ENCODE measurements at regions not wholly inside any gene's neighbourhood (a gene's known extent, or its start where the extent isn't known, plus 50 kb on each side); places are given as distances from the start of the nearest gene placed in this dataset.
A peak's percentile ranks its signal among the peaks of the same experiment; 100 is the strongest.
"Not testable (repeated sequence)": the region's sequence is repeated elsewhere in the genome, so short reads cannot be mapped to it uniquely, and the experiment has no call there.

- intact Hi-C loops (cut with DNase I), result no loop called here
- 53% methylated on average over 4 of the region's 4 CpGs for WGBS
- H3K27me3 ChIP-seq (ENCODE audit: control insufficient read depth, insufficient read depth), result no peaks in the 10 kb centered on the region
- ATAC-seq (no peak), DNase-seq (no peak)
- no peak overlapping the region for H3K4me3 ChIP-seq (ENCODE audit: low read length)
- H3K4me1 ChIP-seq (ENCODE audit: control insufficient read depth, insufficient read depth, low read length), result no peaks in the 10 kb centered on the region
- H3K27ac ChIP-seq (ENCODE audit: low read length), result no peak overlapping the region
- no peaks in the 10 kb centered on the region for H3K9me3 ChIP-seq (ENCODE audit: control insufficient read depth, low read length)
Observed at GRCh38 chr9:7676609-7677156, 122.9 kb downstream of the DMAC1 start.

GRCh38 chr9:7671847-7672246, 127.7 kb downstream of the DMAC1 start:
- 67% methylated on average over 2 of the region's 2 CpGs for WGBS
- Histone ChIP-seq H3K27ac (ENCODE audit: low read length) (no peak overlapping the region), H3K4me3 (ENCODE audit: low read length) (no peak overlapping the region)

GRCh38 chr9:7668541-7668940, 131.0 kb downstream of the DMAC1 start:
- Histone ChIP-seq H3K27me3 (ENCODE audit: control insufficient read depth, insufficient read depth) (no peaks in the 10 kb centered on the region), H3K4me1 (ENCODE audit: control insufficient read depth, insufficient read depth, low read length) (no peaks in the 10 kb centered on the region), H3K4me3 (ENCODE audit: low read length) (no peak overlapping the region), H3K9me3 (ENCODE audit: control insufficient read depth, low read length) (no peaks in the 10 kb centered on the region), H3K27ac (ENCODE audit: low read length) (no peak overlapping the region)
- ATAC-seq (no peak), DNase-seq (no peak)
- intact Hi-C loops (cut with DNase I), result no loop called here
- 35% methylated on average over 1 of the region's 1 CpG for WGBS

More at GRCh38 chr9:7671847-7672246, 127.7 kb downstream of the DMAC1 start:
- intact Hi-C loops (cut with DNase I), result no loop called here
- no peaks in the 10 kb centered on the region for H3K27me3 ChIP-seq (ENCODE audit: control insufficient read depth, insufficient read depth)
- H3K4me1 ChIP-seq (ENCODE audit: control insufficient read depth, insufficient read depth, low read length), result no peaks in the 10 kb centered on the region
- DNase-seq (no peak), ATAC-seq (no peak)
- H3K9me3 ChIP-seq (ENCODE audit: control insufficient read depth, low read length), result no peaks in the 10 kb centered on the region

GRCh38 chr9:7665874-7666273, 133.7 kb downstream of the DMAC1 start:
- Histone ChIP-seq H3K4me3 (ENCODE audit: low read length) (no peak overlapping the region), H3K27me3 (ENCODE audit: control insufficient read depth, insufficient read depth) (no peaks in the 10 kb centered on the region), H3K4me1 (ENCODE audit: control insufficient read depth, insufficient read depth, low read length) (no peaks in the 10 kb centered on the region), H3K9me3 (ENCODE audit: control insufficient read depth, low read length) (no peaks in the 10 kb centered on the region), H3K27ac (ENCODE audit: low read length) (no peak overlapping the region)
- intact Hi-C loops (cut with DNase I), result no loop called here
- no peak for DNase-seq
- WGBS, result 77% methylated on average over 3 of the region's 3 CpGs
- no peak for ATAC-seq

- Histone ChIP-seq H3K27ac (ENCODE audit: low read length) (no peak overlapping the region), H3K4me1 (ENCODE audit: control insufficient read depth, insufficient read depth, low read length) (no peaks in the 10 kb centered on the region), H3K9me3 (ENCODE audit: control insufficient read depth, low read length) (no peaks in the 10 kb centered on the region), H3K4me3 (ENCODE audit: low read length) (no peak overlapping the region), H3K27me3 (ENCODE audit: control insufficient read depth, insufficient read depth) (no peaks in the 10 kb centered on the region)
- 92% methylated on average over 4 of the region's 4 CpGs for WGBS
- intact Hi-C loops (cut with DNase I), result no loop called here
- ATAC-seq (no peak), DNase-seq (no peak)
Observed at GRCh38 chr9:7659766-7660165, 139.8 kb downstream of the DMAC1 start.

- WGBS, result 22% methylated on average over 5 of the region's 5 CpGs
- no peaks in the 10 kb centered on the region for H3K9me3 ChIP-seq (ENCODE audit: control insufficient read depth, low read length)
- ATAC-seq (peak in 1 of 2 donors; percentile 59), DNase-seq (no peak)
- intact Hi-C loops (cut with DNase I), result no loop called here
- H3K4me1 ChIP-seq (ENCODE audit: control insufficient read depth, insufficient read depth, low read length), result no peaks in the 10 kb centered on the region
- no peaks in the 10 kb centered on the region for H3K27me3 ChIP-seq (ENCODE audit: control insufficient read depth, insufficient read depth)
- no peak overlapping the region for H3K27ac ChIP-seq (ENCODE audit: low read length)
- H3K4me3 ChIP-seq (ENCODE audit: low read length), result no peak overlapping the region
Observed at GRCh38 chr9:7656636-7657035, 142.9 kb downstream of the DMAC1 start.

GRCh38 chr9:7653262-7653661, 146.3 kb downstream of the DMAC1 start:
- 46% methylated on average over 7 of the region's 7 CpGs for WGBS
- intact Hi-C loops (cut with DNase I), result no loop called here
- no peaks in the 10 kb centered on the region for H3K27me3 ChIP-seq (ENCODE audit: control insufficient read depth, insufficient read depth)
- peak; percentile 29 to 71 for ATAC-seq
- DNase-seq, result no peak
- no peaks in the 10 kb centered on the region for H3K4me1 ChIP-seq (ENCODE audit: control insufficient read depth, insufficient read depth, low read length)
- no peaks in the 10 kb centered on the region for H3K9me3 ChIP-seq (ENCODE audit: control insufficient read depth, low read length)
- H3K27ac ChIP-seq (ENCODE audit: low read length), result no peak overlapping the region
- no peak overlapping the region for H3K4me3 ChIP-seq (ENCODE audit: low read length)

GRCh38 chr9:7640231-7640630, 159.3 kb downstream of the DMAC1 start:
- Histone ChIP-seq H3K4me1 (ENCODE audit: control insufficient read depth, insufficient read depth, low read length) (peaks cover 3% of the 10 kb centered on the region), H3K27me3 (ENCODE audit: control insufficient read depth, insufficient read depth) (no peaks in the 10 kb centered on the region), H3K27ac (ENCODE audit: low read length) (no peak overlapping the region), H3K9me3 (ENCODE audit: control insufficient read depth, low read length) (no peaks in the 10 kb centered on the region), H3K4me3 (ENCODE audit: low read length) (no peak overlapping the region)
- peak in 1 of 2 donors; percentile 88 for ATAC-seq
- DNase-seq, result no peak
- intact Hi-C loops (cut with DNase I), result no loop called here

- no peak for DNase-seq
- Histone ChIP-seq H3K4me1 (ENCODE audit: control insufficient read depth, insufficient read depth, low read length) (peaks cover 3% of the 10 kb centered on the region), H3K27ac (ENCODE audit: low read length) (no peak overlapping the region), H3K4me3 (ENCODE audit: low read length) (no peak overlapping the region), H3K27me3 (ENCODE audit: control insufficient read depth, insufficient read depth) (no peaks in the 10 kb centered on the region), H3K9me3 (ENCODE audit: control insufficient read depth, low read length) (no peaks in the 10 kb centered on the region)
- intact Hi-C loops (cut with DNase I), result no loop called here
- no peak for ATAC-seq
- 75% methylated on average over 1 of the region's 1 CpG for WGBS
Observed at GRCh38 chr9:7639471-7639870, 160.1 kb downstream of the DMAC1 start.

- DNase-seq, result no peak
- H3K4me3 ChIP-seq (ENCODE audit: low read length), result no peak overlapping the region
- intact Hi-C loops (cut with DNase I), result no loop called here
- WGBS, result 37% methylated on average over 3 of the region's 3 CpGs
- H3K9me3 ChIP-seq (ENCODE audit: control insufficient read depth, low read length), result no peaks in the 10 kb centered on the region
- no peak overlapping the region for H3K27ac ChIP-seq (ENCODE audit: low read length)
- no peaks in the 10 kb centered on the region for H3K27me3 ChIP-seq (ENCODE audit: control insufficient read depth, insufficient read depth)
- H3K4me1 ChIP-seq (ENCODE audit: control insufficient read depth, insufficient read depth, low read length), result peaks cover 3% of the 10 kb centered on the region
- ATAC-seq, result peak in 1 of 2 donors; percentile 57
Observed at GRCh38 chr9:7636838-7637467, 162.6 kb downstream of the DMAC1 start.

GRCh38 chr9:7636309-7636708, 163.3 kb downstream of the DMAC1 start:
- WGBS, result 70% methylated on average over 2 of the region's 2 CpGs
- intact Hi-C loops (cut with DNase I), result no loop called here
- no peak for DNase-seq

GRCh38 chr9:7626571-7627029, 173.0 kb downstream of the DMAC1 start:
- ATAC-seq; H3K4me3 ChIP-seq (ENCODE audit: low read length); H3K27ac ChIP-seq (ENCODE audit: low read length); intact Hi-C loops (cut with DNase I); DNase-seq; H3K27me3 ChIP-seq (ENCODE audit: control insufficient read depth, insufficient read depth); H3K9me3 ChIP-seq (ENCODE audit: control insufficient read depth, low read length); H3K4me1 ChIP-seq (ENCODE audit: control insufficient read depth, insufficient read depth, low read length): not testable (repeated sequence)
- WGBS, result 34% methylated on average over 7 of the region's 7 CpGs

More at GRCh38 chr9:7636309-7636708, 163.3 kb downstream of the DMAC1 start:
- peaks cover 3% of the 10 kb centered on the region for H3K4me1 ChIP-seq (ENCODE audit: control insufficient read depth, insufficient read depth, low read length)
- no peak overlapping the region for H3K4me3 ChIP-seq (ENCODE audit: low read length)
- no peaks in the 10 kb centered on the region for H3K27me3 ChIP-seq (ENCODE audit: control insufficient read depth, insufficient read depth)
- no peak for ATAC-seq
- no peak overlapping the region for H3K27ac ChIP-seq (ENCODE audit: low read length)
- no peaks in the 10 kb centered on the region for H3K9me3 ChIP-seq (ENCODE audit: control insufficient read depth, low read length)

All from right cardiac atrium (tissue), 5 donors.